ENCODE measurements at regions not wholly inside any gene's neighbourhood (a gene's known extent, or its start where the extent isn't known, plus 50 kb on each side); places are given as distances from the start of the nearest gene placed in this dataset.

GRCh38 chr15:56831467-56832005, 86.9 kb upstream of the TCF12 start:
- TF ChIP-seq POLR2A (IDR thresholded peaks at IDR 0.05) (no peak), CTCF (IDR thresholded peaks at IDR 0.05) (no peak)
- DNase-seq: no peak
- Histone ChIP-seq H3K4me3 (no peak overlapping the region), H3K27me3 (no peaks in the 10 kb centered on the region), H3K9me3 (no peaks in the 10 kb centered on the region), H3K4me1 (peaks cover 0 to 24% (median 10%) of the 10 kb centered on the region in 12 donors), H3K36me3 (no peaks in the 10 kb centered on the region), H3K27ac (peak overlapping the region in 8 of 12 donors; percentile 18 to 78 (median 45))
- intact Hi-C loops (cut with DNase I): loop anchor here in 2 of 10 donors (5.0 to 10.0 kb wide), 3 partner anchors 56 to 163 kb away; partner anchors contain the start of gene TCF12 (in 1 of the 2)
- WGBS, 4 donors: 85 to 92% (median 88%) methylated on average over 3 of the region's 3 CpGs
- peak in 1 of 4 donors; percentile 12 for ATAC-seq

- no peak overlapping the region for H3K27ac ChIP-seq
- intact Hi-C loops (cut with DNase I): loop anchor here (5.0 to 10.0 kb wide), 12 partner anchors 43 to 483 kb away; partner anchors contain the start of gene TCF12 (in 1 of the 10)
- ATAC-seq: peak in 2 of 4 donors; percentile 41 to 45
These were observed 90.9 kb upstream of the ZNF280D start for GRCh38 chr15:56824175-56824574.

GRCh38 chr15:56821721-56822425, 88.6 kb upstream of the ZNF280D start:
- H3K9me3 ChIP-seq: no peaks in the 10 kb centered on the region
- DNase-seq: peak in 4 of 5 donors; percentile 47 to 61 (median 52)
- H3K36me3 ChIP-seq: no peaks in the 10 kb centered on the region
- peak; percentile 69 to 87 (median 85) for ATAC-seq
- no peak overlapping the region for H3K27ac ChIP-seq
- H3K27me3 ChIP-seq: no peaks in the 10 kb centered on the region
- WGBS, 4 donors: 18 to 30% (median 25%) methylated on average over 3 of the region's 3 CpGs
- intact Hi-C loops (cut with DNase I): loop anchor here (2.0 to 10.0 kb wide), 13 partner anchors 45 to 485 kb away; partner anchors contain the start of gene TCF12 (in 1 of the 10)
- H3K4me3 ChIP-seq: no peak overlapping the region
- peaks cover 0 to 21% (median 10%) of the 10 kb centered on the region in 12 donors for H3K4me1 ChIP-seq
- TF ChIP-seq POLR2A (IDR thresholded peaks at IDR 0.05) (no peak), CTCF (IDR thresholded peaks at IDR 0.05) (peak; percentile 55 to 74 (median 66))

More at GRCh38 chr15:56824175-56824574, 90.9 kb upstream of the ZNF280D start:
- H3K36me3 ChIP-seq: no peaks in the 10 kb centered on the region
- H3K9me3 ChIP-seq: no peaks in the 10 kb centered on the region
- DNase-seq: peak in 1 of 5 donors; percentile 44
- peaks cover 0 to 12% (median 2%) of the 10 kb centered on the region in 12 donors for H3K4me1 ChIP-seq
- no peak for TF ChIP-seq POLR2A (IDR thresholded peaks at IDR 0.05)
- TF ChIP-seq CTCF (IDR thresholded peaks at IDR 0.05): no peak
- WGBS, 4 donors: 73 to 86% (median 81%) methylated on average over 2 of the region's 2 CpGs
- no peak overlapping the region for H3K4me3 ChIP-seq
- no peaks in the 10 kb centered on the region for H3K27me3 ChIP-seq

GRCh38 chr15:56820333-56820732, 87.0 kb upstream of the ZNF280D start:
- intact Hi-C loops (cut with DNase I): loop anchor here (2.0 to 10.0 kb wide), 13 partner anchors 47 to 487 kb away; partner anchors contain the start of gene TCF12 (in 1 of the 10)
- no peak for ATAC-seq

More at GRCh38 chr15:56820333-56820732, 87.0 kb upstream of the ZNF280D start:
- H3K9me3 ChIP-seq: no peaks in the 10 kb centered on the region
- peaks cover 0 to 24% (median 13%) of the 10 kb centered on the region in 12 donors for H3K4me1 ChIP-seq
- TF ChIP-seq CTCF (IDR thresholded peaks at IDR 0.05): no peak
- no peak for TF ChIP-seq POLR2A (IDR thresholded peaks at IDR 0.05)
- no peaks in the 10 kb centered on the region for H3K27me3 ChIP-seq
- H3K36me3 ChIP-seq: no peaks in the 10 kb centered on the region
- DNase-seq: no peak
- no peak overlapping the region for H3K27ac ChIP-seq
- H3K4me3 ChIP-seq: no peak overlapping the region
